Osteoblast (primary cell): ENCODE measurements at regions not wholly inside any gene's neighbourhood (a gene's known extent, or its start where the extent isn't known, plus 50 kb on each side); places are given as distances from the start of the nearest gene placed in this dataset.
"Not testable (repeated sequence)": the region's sequence is repeated elsewhere in the genome, so short reads cannot be mapped to it uniquely, and the experiment has no call there.

Source experiments
- DNase-seq: peaks from one replicate; pipeline ENCODE4 v3.0.0; 2011; ENCODE audit warnings: low spot score, mixed read lengths; ENCODE audit not compliant: insufficient read length; ENCODE audit errors: missing footprints
- H2AFZ ChIP-seq: 2 replicates; pipeline ENCODE4 v1.6.0; 2011; ENCODE audit warnings: mild to moderate bottlenecking, low read length
- H3K27ac ChIP-seq: 2 replicates; pipeline ENCODE4 v1.5.1; 2011; ENCODE audit warnings: mild to moderate bottlenecking, low read depth, low read length, moderate library complexity
- H3K27me3 ChIP-seq: 2 replicates; pipeline ENCODE4 v1.6.0; 2012; ENCODE audit warnings: mild to moderate bottlenecking, control low read depth, inconsistent platforms, low read length, moderate library complexity; ENCODE audit not compliant: insufficient read depth
- H3K36me3 ChIP-seq: 2 replicates; pipeline ENCODE4 v1.5.1; 2011; ENCODE audit warnings: mild to moderate bottlenecking, low read length, control low read depth, moderate library complexity; ENCODE audit not compliant: insufficient read depth
- H3K4me1 ChIP-seq: 2 replicates; pipeline ENCODE4 v1.5.1; 2011; ENCODE audit warnings: mild to moderate bottlenecking, low read length, control low read depth, moderate library complexity; ENCODE audit not compliant: insufficient read depth
- H3K4me2 ChIP-seq: 2 replicates; pipeline ENCODE4 v1.6.0; 2011; ENCODE audit warnings: mild to moderate bottlenecking, low read length; ENCODE audit not compliant: insufficient read depth
- H3K4me3 ChIP-seq: fragments of 200-600 bp; sonication (generic); 3 replicates; pipeline ENCODE4 v1.5.1; 2012; ENCODE audit warnings: mild to moderate bottlenecking, low read length, inconsistent platforms; ENCODE audit not compliant: insufficient read depth
- H3K79me2 ChIP-seq: 2 replicates; pipeline ENCODE4 v1.6.0; 2012; ENCODE audit warnings: mild to moderate bottlenecking, low read length, control low read depth, inconsistent platforms; ENCODE audit not compliant: insufficient read depth
- H3K9me3 ChIP-seq: 2 replicates; pipeline ENCODE4 v1.5.1; 2011; ENCODE audit warnings: low read depth, low read length, control low read depth
- H4K20me1 ChIP-seq: 2 replicates; pipeline ENCODE4 v1.6.0; 2012; ENCODE audit warnings: mild to moderate bottlenecking, low read length, control low read depth; ENCODE audit not compliant: insufficient read depth
- TF ChIP-seq, protein P1 (sequence below): IDR thresholded peaks from 2 replicates; pipeline ENCODE4 v1.5.1; 2011; ENCODE audit warnings: mild to moderate bottlenecking, low read depth, low read length, moderate library complexity; ENCODE audit errors: extremely low read depth

DNA sequence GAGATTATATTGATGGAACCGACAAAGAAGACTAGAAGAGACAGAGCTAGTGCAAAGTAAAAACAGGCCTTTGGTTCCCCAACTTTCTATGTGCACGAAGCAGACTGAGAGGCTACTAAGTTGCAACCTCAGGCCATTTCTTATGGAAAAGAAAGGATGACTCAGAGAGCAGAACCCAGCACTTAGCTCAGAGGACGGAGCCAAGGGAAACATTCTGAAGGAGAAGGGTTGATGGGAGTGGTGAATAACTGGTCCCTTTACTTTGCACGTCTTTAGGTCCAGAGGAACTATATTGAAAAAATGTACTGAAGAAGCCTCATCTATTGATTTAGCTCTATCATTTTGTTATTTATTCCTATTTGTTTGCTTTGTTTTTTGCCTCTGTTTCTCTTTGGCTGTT, 182.1 kb downstream of the CPE start:
- Histone ChIP-seq H3K36me3 (no peaks in the 10 kb centered on the region), H3K4me1 (peaks cover 4% of the 10 kb centered on the region), H3K27me3 (no peaks in the 10 kb centered on the region), H3K27ac (no peak overlapping the region), H3K79me2 (no peaks in the 10 kb centered on the region), H4K20me1 (no peaks in the 10 kb centered on the region), H3K4me2 (no peak overlapping the region), H3K9me3 (no peaks in the 10 kb centered on the region), H2AFZ (no peak overlapping the region), H3K4me3 (no peak overlapping the region)
- TF ChIP-seq, protein P1, sequence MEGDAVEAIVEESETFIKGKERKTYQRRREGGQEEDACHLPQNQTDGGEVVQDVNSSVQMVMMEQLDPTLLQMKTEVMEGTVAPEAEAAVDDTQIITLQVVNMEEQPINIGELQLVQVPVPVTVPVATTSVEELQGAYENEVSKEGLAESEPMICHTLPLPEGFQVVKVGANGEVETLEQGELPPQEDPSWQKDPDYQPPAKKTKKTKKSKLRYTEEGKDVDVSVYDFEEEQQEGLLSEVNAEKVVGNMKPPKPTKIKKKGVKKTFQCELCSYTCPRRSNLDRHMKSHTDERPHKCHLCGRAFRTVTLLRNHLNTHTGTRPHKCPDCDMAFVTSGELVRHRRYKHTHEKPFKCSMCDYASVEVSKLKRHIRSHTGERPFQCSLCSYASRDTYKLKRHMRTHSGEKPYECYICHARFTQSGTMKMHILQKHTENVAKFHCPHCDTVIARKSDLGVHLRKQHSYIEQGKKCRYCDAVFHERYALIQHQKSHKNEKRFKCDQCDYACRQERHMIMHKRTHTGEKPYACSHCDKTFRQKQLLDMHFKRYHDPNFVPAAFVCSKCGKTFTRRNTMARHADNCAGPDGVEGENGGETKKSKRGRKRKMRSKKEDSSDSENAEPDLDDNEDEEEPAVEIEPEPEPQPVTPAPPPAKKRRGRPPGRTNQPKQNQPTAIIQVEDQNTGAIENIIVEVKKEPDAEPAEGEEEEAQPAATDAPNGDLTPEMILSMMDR, result no peak
- peak; percentile 53 for DNase-seq

DNA sequence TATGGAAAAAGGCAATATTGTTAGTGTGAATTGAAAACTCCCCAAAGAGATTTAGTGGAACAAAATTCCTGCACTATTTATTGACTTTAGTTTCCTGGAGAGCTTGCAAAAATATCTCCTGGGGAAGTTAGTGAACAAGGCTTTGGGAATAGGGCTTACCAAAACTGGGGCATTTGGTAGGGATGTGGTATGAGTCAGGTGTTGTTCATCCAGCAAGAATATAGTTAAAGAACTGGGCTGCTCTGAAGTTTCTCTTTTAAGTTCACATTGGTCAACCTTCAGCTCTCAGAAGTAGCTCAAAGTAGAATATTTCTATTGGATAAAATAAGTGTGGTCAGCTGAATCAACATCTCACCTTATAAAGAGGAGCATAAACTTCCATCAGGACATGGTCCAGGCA, 185.0 kb downstream of the CPE start:
- TF ChIP-seq, protein P1, result no peak

DNA sequence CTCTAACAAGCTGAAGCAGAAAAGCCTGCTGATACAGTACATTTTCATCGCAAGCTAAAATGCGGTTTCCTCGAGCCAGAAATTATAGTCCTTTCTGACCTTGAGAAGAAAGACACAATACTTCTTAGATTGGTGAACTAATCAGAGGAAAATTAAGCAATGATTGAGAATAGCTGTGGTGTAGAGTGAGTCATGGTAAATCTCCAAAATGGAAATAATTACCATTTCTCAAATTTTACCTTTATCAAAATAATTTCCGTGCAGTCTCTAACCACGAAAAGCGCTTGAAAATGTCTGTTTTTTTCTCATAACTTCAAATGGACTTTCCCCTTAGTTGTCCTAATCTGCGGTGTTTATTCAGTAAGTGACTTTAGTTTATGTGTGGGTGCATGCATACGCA, 190.2 kb downstream of the CPE start:
- no peaks in the 10 kb centered on the region for H3K9me3 ChIP-seq

More for the DNA sequence above, 185.0 kb downstream of the CPE start:
- H3K4me1 ChIP-seq, result peaks cover 4% of the 10 kb centered on the region
- H3K36me3 ChIP-seq, result no peaks in the 10 kb centered on the region
- no peaks in the 10 kb centered on the region for H3K9me3 ChIP-seq
- peak overlapping the region; percentile 19 for H3K4me2 ChIP-seq
- H3K27ac ChIP-seq, result no peak overlapping the region
- peaks cover 6% of the 10 kb centered on the region for H3K27me3 ChIP-seq
- no peak overlapping the region for H3K4me3 ChIP-seq
- no peaks in the 10 kb centered on the region for H4K20me1 ChIP-seq
- H2AFZ ChIP-seq, result no peak overlapping the region
- DNase-seq, result peak; percentile 21
- H3K79me2 ChIP-seq, result no peaks in the 10 kb centered on the region

GRCh38 chr4:165571476-165571875, 192.7 kb downstream of the CPE start:
- H3K27me3 ChIP-seq, H3K4me1 ChIP-seq, H4K20me1 ChIP-seq, DNase-seq, H3K79me2 ChIP-seq, H3K4me2 ChIP-seq, H3K9me3 ChIP-seq, H2AFZ ChIP-seq, H3K4me3 ChIP-seq, H3K36me3 ChIP-seq, H3K27ac ChIP-seq: not testable (repeated sequence)

More for the DNA sequence above, 190.2 kb downstream of the CPE start:
- Histone ChIP-seq H4K20me1 (no peaks in the 10 kb centered on the region), H3K4me3 (no peak overlapping the region), H3K27me3 (peaks cover 6% of the 10 kb centered on the region), H3K27ac (no peak overlapping the region), H3K4me1 (no peaks in the 10 kb centered on the region), H3K4me2 (no peak overlapping the region), H2AFZ (no peak overlapping the region), H3K79me2 (no peaks in the 10 kb centered on the region), H3K36me3 (no peaks in the 10 kb centered on the region)
- DNase-seq, result no peak
- TF ChIP-seq, protein P1, result no peak
